ENCODE measurements at regions not wholly inside any gene's neighbourhood (a gene's known extent, or its start where the extent isn't known, plus 50 kb on each side); places are given as distances from the start of the nearest gene placed in this dataset.

- Histone ChIP-seq H2AFZ (ENCODE audit: low read length) (no peak overlapping the region), H3K36me3 (replicated peaks in 1 of 2; ENCODE audit: control insufficient read depth in 2 of 2, insufficient read depth in 2 of 2, low read length in 2 of 2) (no peaks in the 10 kb centered on the region), H3K23ac (ENCODE audit: low read depth, low read length, poor library complexity) (no peak overlapping the region), H4K8ac (ENCODE audit: low read depth, low read length) (no peak overlapping the region), H3K4me2 (ENCODE audit: insufficient read depth, low read length, poor library complexity, severe bottlenecking) (no peak overlapping the region), H2BK12ac (ENCODE audit: low read length) (no peak overlapping the region), H2BK120ac (ENCODE audit: low read depth, low read length) (no peak overlapping the region), H3K27ac (replicated peaks; ENCODE audit: low read length) (no peak overlapping the region), H3K14ac (ENCODE audit: low read length) (no peak overlapping the region), H3K27me3 (ENCODE audit: control insufficient read depth in 3 of 3, insufficient read depth in 3 of 3, low read depth in 1 of 3, low read length in 3 of 3) (no peaks in the 10 kb centered on the region), H3K4me3 (ENCODE audit: low read length in 2 of 2) (no peak overlapping the region), H4K91ac (ENCODE audit: low read depth, low read length, poor library complexity) (no peak overlapping the region), H2BK5ac (ENCODE audit: low read length) (no peak overlapping the region), H3K9me3 (replicated peaks in 1 of 2; ENCODE audit: control insufficient read depth in 2 of 2, insufficient read depth in 1 of 2, low read depth in 1 of 2, low read length in 2 of 2) (peaks cover 4 to 5% of the 10 kb centered on the region in 2 donors), H3K9ac (ENCODE audit: low read depth, low read length, poor library complexity) (no peak overlapping the region), H3K4ac (ENCODE audit: low read length) (no peak overlapping the region), H3K4me1 (ENCODE audit: control insufficient read depth in 2 of 2, insufficient read depth in 1 of 2, low read depth in 1 of 2, low read length in 2 of 2) (no peaks in the 10 kb centered on the region), H3K18ac (ENCODE audit: low read length) (no peak overlapping the region), H2AK5ac (ENCODE audit: low read depth, low read length) (no peak overlapping the region), H2BK15ac (ENCODE audit: low read length) (no peak overlapping the region), H3K79me1 (ENCODE audit: low read depth, low read length) (no peaks in the 10 kb centered on the region)
- no peak for DNase-seq (ENCODE audit: low spot score)
- WGBS, 2 donors (ENCODE audit: extremely low coverage in 2 of 2, insufficient read length in 2 of 2, insufficient replicate concordance in 1 of 2): no CpG with 5 or more reads among the region's 4 CpGs
Measured at GRCh38 chr14:89680156-89680555, 263.1 kb upstream of the FOXN3 start.

- WGBS, 2 donors (ENCODE audit: extremely low coverage in 2 of 2, insufficient read length in 2 of 2, insufficient replicate concordance in 1 of 2): no CpG with 5 or more reads among the region's 2 CpGs
- Histone ChIP-seq H3K18ac (ENCODE audit: low read length) (no peak overlapping the region), H3K27me3 (ENCODE audit: control insufficient read depth in 3 of 3, insufficient read depth in 3 of 3, low read depth in 1 of 3, low read length in 3 of 3) (no peaks in the 10 kb centered on the region), H2AFZ (ENCODE audit: low read length) (no peak overlapping the region), H3K9ac (ENCODE audit: low read depth, low read length, poor library complexity) (no peak overlapping the region), H2BK5ac (ENCODE audit: low read length) (no peak overlapping the region), H3K23ac (ENCODE audit: low read depth, low read length, poor library complexity) (no peak overlapping the region), H3K27ac (replicated peaks; ENCODE audit: low read length) (no peak overlapping the region), H3K36me3 (replicated peaks in 1 of 2; ENCODE audit: control insufficient read depth in 2 of 2, insufficient read depth in 2 of 2, low read length in 2 of 2) (no peaks in the 10 kb centered on the region), H3K4ac (ENCODE audit: low read length) (no peak overlapping the region), H3K4me3 (ENCODE audit: low read length in 2 of 2) (no peak overlapping the region), H2BK120ac (ENCODE audit: low read depth, low read length) (no peak overlapping the region), H4K91ac (ENCODE audit: low read depth, low read length, poor library complexity) (no peak overlapping the region), H3K4me1 (ENCODE audit: control insufficient read depth in 2 of 2, insufficient read depth in 1 of 2, low read depth in 1 of 2, low read length in 2 of 2) (no peaks in the 10 kb centered on the region), H3K9me3 (replicated peaks in 1 of 2; ENCODE audit: control insufficient read depth in 2 of 2, insufficient read depth in 1 of 2, low read depth in 1 of 2, low read length in 2 of 2) (peaks cover 0 to 4% of the 10 kb centered on the region in 2 donors), H3K79me1 (ENCODE audit: low read depth, low read length) (no peaks in the 10 kb centered on the region), H3K14ac (ENCODE audit: low read length) (no peak overlapping the region), H3K4me2 (ENCODE audit: insufficient read depth, low read length, poor library complexity, severe bottlenecking) (no peak overlapping the region), H4K8ac (ENCODE audit: low read depth, low read length) (no peak overlapping the region), H2AK5ac (ENCODE audit: low read depth, low read length) (no peak overlapping the region), H2BK12ac (ENCODE audit: low read length) (no peak overlapping the region), H2BK15ac (ENCODE audit: low read length) (no peak overlapping the region)
- no peak for DNase-seq (ENCODE audit: low spot score)
Measured at GRCh38 chr14:89678768-89679167, 261.7 kb upstream of the FOXN3 start.

- Histone ChIP-seq H2AK5ac (ENCODE audit: low read depth, low read length) (no peak overlapping the region), H3K9ac (ENCODE audit: low read depth, low read length, poor library complexity) (no peak overlapping the region), H3K27me3 (ENCODE audit: control insufficient read depth in 3 of 3, insufficient read depth in 3 of 3, low read depth in 1 of 3, low read length in 3 of 3) (no peaks in the 10 kb centered on the region), H4K91ac (ENCODE audit: low read depth, low read length, poor library complexity) (no peak overlapping the region), H3K4me1 (ENCODE audit: control insufficient read depth in 2 of 2, insufficient read depth in 1 of 2, low read depth in 1 of 2, low read length in 2 of 2) (no peaks in the 10 kb centered on the region), H3K27ac (replicated peaks; ENCODE audit: low read length) (no peak overlapping the region), H3K36me3 (replicated peaks in 1 of 2; ENCODE audit: control insufficient read depth in 2 of 2, insufficient read depth in 2 of 2, low read length in 2 of 2) (no peaks in the 10 kb centered on the region), H4K8ac (ENCODE audit: low read depth, low read length) (no peak overlapping the region), H3K4ac (ENCODE audit: low read length) (no peak overlapping the region), H2BK15ac (ENCODE audit: low read length) (no peak overlapping the region), H2BK12ac (ENCODE audit: low read length) (no peak overlapping the region), H3K14ac (ENCODE audit: low read length) (no peak overlapping the region), H3K4me3 (ENCODE audit: low read length in 2 of 2) (no peak overlapping the region), H2BK120ac (ENCODE audit: low read depth, low read length) (no peak overlapping the region), H3K9me3 (replicated peaks in 1 of 2; ENCODE audit: control insufficient read depth in 2 of 2, insufficient read depth in 1 of 2, low read depth in 1 of 2, low read length in 2 of 2) (no peaks in the 10 kb centered on the region), H3K79me1 (ENCODE audit: low read depth, low read length) (no peaks in the 10 kb centered on the region), H2AFZ (ENCODE audit: low read length) (no peak overlapping the region), H3K18ac (ENCODE audit: low read length) (no peak overlapping the region), H3K23ac (ENCODE audit: low read depth, low read length, poor library complexity) (no peak overlapping the region), H3K4me2 (ENCODE audit: insufficient read depth, low read length, poor library complexity, severe bottlenecking) (no peak overlapping the region), H2BK5ac (ENCODE audit: low read length) (no peak overlapping the region)
- DNase-seq (ENCODE audit: low spot score): no peak
- no CpG with 5 or more reads among the region's 3 CpGs for WGBS, 2 donors (ENCODE audit: extremely low coverage in 2 of 2, insufficient read length in 2 of 2, insufficient replicate concordance in 1 of 2)
Measured at GRCh38 chr14:89675590-89675989, 258.6 kb upstream of the FOXN3 start.

- Histone ChIP-seq H2AK5ac (ENCODE audit: low read depth, low read length) (no peak overlapping the region), H3K9ac (ENCODE audit: low read depth, low read length, poor library complexity) (no peak overlapping the region), H3K4me1 (ENCODE audit: control insufficient read depth in 2 of 2, insufficient read depth in 1 of 2, low read depth in 1 of 2, low read length in 2 of 2) (no peaks in the 10 kb centered on the region), H2BK120ac (ENCODE audit: low read depth, low read length) (no peak overlapping the region), H2BK12ac (ENCODE audit: low read length) (no peak overlapping the region), H2BK5ac (ENCODE audit: low read length) (no peak overlapping the region), H4K8ac (ENCODE audit: low read depth, low read length) (no peak overlapping the region), H2AFZ (ENCODE audit: low read length) (no peak overlapping the region), H3K36me3 (replicated peaks in 1 of 2; ENCODE audit: control insufficient read depth in 2 of 2, insufficient read depth in 2 of 2, low read length in 2 of 2) (no peaks in the 10 kb centered on the region), H3K23ac (ENCODE audit: low read depth, low read length, poor library complexity) (no peak overlapping the region), H3K79me1 (ENCODE audit: low read depth, low read length) (no peaks in the 10 kb centered on the region), H3K4me2 (ENCODE audit: insufficient read depth, low read length, poor library complexity, severe bottlenecking) (no peak overlapping the region), H3K27me3 (ENCODE audit: control insufficient read depth in 3 of 3, insufficient read depth in 3 of 3, low read depth in 1 of 3, low read length in 3 of 3) (no peaks in the 10 kb centered on the region), H3K27ac (replicated peaks; ENCODE audit: low read length) (no peak overlapping the region), H3K14ac (ENCODE audit: low read length) (no peak overlapping the region), H4K91ac (ENCODE audit: low read depth, low read length, poor library complexity) (no peak overlapping the region), H3K9me3 (replicated peaks in 1 of 2; ENCODE audit: control insufficient read depth in 2 of 2, insufficient read depth in 1 of 2, low read depth in 1 of 2, low read length in 2 of 2) (no peaks in the 10 kb centered on the region), H3K18ac (ENCODE audit: low read length) (no peak overlapping the region), H3K4ac (ENCODE audit: low read length) (no peak overlapping the region), H3K4me3 (ENCODE audit: low read length in 2 of 2) (no peak overlapping the region), H2BK15ac (ENCODE audit: low read length) (no peak overlapping the region)
- WGBS, 2 donors (ENCODE audit: extremely low coverage in 2 of 2, insufficient read length in 2 of 2, insufficient replicate concordance in 1 of 2): no CpG with 5 or more reads among the region's 1 CpG
- no peak for DNase-seq (ENCODE audit: low spot score)
Measured at GRCh38 chr14:89674936-89675335, 257.9 kb upstream of the FOXN3 start.

All from neuronal stem cell (in vitro differentiated cells).